ENCODE measurements at regions not wholly inside any gene's neighbourhood (a gene's known extent, or its start where the extent isn't known, plus 50 kb on each side); places are given as distances from the start of the nearest gene placed in this dataset.

GRCh38 chr10:62684911-62685310, 119.6 kb upstream of the ADO start:
- TF ChIP-seq POLR2A (IDR thresholded peaks at IDR 0.05): no peak
- no peak for TF ChIP-seq CTCF (IDR thresholded peaks at IDR 0.05)
- no peak for TF ChIP-seq EP300 (IDR thresholded peaks at IDR 0.05)

Data from tibial nerve (tissue), 4 donors.